ENCODE measurements at regions not wholly inside any gene's neighbourhood (a gene's known extent, or its start where the extent isn't known, plus 50 kb on each side); places are given as distances from the start of the nearest gene placed in this dataset.

- DNase-seq: no peak
These were observed 723.9 kb upstream of the ARGLU1 start for GRCh38 chr13:107291875-107292274.

DNA sequence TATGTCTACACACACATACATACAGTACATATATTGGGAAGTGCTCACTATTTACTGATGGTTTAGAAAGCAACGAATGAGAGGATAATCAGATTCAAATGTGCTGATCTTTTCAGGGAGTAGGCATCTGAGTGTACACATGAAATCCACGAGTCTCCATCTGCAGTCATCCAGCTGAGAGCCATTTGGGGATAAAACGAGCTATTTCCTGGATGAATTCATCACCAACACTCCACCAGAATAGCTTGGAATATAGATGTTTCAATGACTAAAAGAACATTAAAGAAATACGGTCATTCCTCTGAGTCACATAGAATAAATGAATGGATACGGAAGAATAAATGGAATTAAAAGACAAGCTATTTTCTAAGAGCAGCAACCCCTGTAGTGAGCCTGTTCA is 721.6 kb upstream of the ARGLU1 start:
- DNase-seq: no peak

DNA sequence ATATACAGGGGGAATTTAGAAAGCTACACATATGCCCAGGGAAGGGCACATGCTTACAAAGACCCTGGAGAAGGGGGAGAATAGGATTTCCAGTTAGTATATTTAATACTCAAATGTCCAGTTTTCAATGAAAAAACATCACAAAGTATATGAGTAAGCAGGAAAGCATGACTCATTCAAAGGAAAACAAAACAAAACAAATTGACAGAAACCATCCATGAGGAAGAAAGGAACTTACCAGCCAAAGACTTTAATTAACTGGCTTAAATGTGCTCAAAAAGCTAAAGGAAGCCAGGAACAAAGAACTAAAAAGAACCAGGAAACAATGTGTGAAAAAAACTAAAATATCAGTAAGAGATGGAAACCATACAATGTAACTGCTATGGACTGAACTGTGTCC is 716.2 kb upstream of the ARGLU1 start:
- no peak for DNase-seq

GRCh38 chr13:107277911-107278310 is 710.0 kb upstream of the ARGLU1 start:
- no peak for DNase-seq

DNA sequence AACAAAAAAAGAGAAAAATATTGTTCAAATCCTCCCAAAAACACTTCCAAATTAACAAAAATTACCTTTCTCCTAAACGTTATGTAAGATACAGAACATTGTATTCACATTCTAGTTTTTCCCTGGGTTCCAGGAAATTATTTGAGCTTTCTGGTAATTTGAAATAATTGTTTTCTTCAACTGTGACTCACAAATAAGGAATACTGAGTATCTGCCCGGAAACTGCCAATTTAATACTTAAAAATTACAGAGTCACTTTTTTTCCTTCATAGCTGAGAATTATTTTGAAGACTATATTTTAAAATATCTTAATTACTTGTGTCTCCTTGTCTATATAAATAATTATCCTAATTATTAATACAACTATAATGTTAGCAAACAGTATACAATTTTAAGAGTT is 709.0 kb upstream of the ARGLU1 start:
- no peak for DNase-seq

GRCh38 chr13:107275945-107276614 is 708.1 kb upstream of the ARGLU1 start:
- DNase-seq: no peak

DNA sequence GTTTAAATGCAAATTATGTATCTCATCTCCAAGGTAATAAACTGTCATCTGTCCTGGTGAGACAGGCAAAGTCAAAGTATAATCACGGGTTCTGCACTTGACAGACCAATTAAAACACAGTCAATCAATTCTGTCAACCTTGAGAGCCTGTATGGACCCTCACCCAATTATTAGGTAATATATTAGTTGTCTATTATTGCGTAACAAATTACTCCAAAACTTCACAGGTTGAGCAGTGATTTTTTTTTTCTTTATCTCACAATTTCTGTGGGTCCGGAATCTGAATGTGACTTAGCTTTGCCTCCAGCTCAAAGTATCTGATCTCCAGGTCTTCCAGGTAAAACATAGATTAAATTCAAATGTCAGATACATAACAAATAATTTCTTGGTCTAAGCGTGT is 707.4 kb upstream of the ARGLU1 start:
- DNase-seq: no peak

GRCh38 chr13:107271227-107271626 is 703.3 kb upstream of the ARGLU1 start:
- DNase-seq: no peak

DNA sequence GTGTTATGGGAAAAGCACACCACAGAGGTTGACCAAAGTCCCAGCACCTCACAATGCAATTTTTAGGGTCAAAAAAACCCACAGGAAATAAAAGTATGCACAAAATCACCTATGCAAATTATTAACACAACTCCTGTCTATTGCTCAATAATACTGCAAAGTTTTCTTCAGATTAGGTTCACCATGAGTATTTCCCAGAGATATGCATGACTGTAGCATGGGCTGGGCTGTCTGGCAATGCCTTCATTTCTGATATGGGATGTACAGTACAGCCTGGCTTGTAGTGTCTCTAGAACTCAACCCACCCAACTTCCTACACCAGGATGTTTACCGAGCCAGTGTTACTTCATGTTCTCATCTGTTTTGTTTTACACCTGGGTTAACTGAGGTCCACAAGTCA is 698.7 kb upstream of the ARGLU1 start:
- DNase-seq: no peak

- DNase-seq: no peak
These were observed 690.8 kb upstream of the ARGLU1 start for GRCh38 chr13:107258599-107259187.

- no peak for DNase-seq
These were observed 686.5 kb upstream of the ARGLU1 start for GRCh38 chr13:107254392-107254791.

- no peak for DNase-seq
These were observed 684.5 kb upstream of the ARGLU1 start for GRCh38 chr13:107252428-107252827.

DNA sequence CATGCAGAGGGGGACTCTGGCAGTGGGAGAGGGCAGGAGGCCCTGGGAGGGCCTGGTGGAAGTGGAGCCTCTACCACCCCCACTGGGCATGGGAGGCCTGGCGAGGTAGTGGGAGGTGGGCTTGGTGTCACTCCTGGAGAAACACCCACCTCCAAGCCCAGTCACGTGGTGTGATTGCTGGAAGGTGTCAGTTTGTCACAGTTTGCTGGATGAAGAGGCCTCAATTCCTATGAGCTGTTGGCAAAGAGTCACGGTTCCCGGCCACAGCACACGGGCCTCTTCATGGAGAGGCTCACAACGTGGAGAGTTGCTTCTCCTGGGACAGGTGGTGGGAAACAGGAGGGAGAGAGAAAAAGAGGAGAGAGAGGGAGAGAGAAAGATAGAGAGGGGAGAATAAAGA is 684.1 kb upstream of the ARGLU1 start:
- no peak for DNase-seq

DNA sequence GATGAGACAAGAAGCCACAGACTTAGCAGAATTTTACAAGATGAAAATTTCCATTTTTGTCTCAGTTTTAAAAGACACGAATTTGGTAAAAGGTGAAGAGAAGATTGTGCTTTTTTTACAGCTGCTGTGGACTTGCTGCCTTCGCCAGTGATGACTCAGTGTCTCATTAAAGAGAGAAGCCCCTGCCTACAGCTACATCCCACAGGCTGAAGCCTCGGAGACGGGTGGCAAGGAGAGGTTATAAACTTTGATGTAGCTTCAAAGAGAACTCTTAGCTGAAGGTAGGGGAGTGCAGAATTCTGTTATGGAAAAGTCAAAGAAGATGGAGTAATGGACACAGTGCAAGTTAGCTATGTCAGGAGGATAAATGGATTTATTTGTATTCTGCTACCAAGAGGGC is 683.4 kb upstream of the ARGLU1 start:
- DNase-seq: no peak

DNA sequence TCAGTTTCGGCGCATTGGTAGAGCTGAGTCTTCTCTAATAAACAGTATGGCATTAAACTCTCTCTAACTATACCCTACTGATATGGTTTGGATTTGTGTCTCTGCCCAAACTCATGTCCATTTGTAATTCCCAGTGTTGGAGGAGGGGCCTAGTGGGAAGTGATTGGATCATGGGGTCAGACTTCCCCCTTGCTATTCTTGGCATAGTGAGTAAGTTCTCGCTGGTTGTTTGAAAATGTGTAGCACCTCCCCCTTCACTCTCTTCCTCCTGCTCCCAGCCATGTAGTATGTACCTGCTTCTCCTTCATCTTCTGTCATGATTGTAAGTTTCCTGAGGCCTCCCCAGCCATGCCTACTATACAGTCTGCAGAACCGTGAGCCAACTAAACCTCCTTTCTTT is 682.7 kb upstream of the ARGLU1 start:
- no peak for DNase-seq

GRCh38 chr13:107244241-107244640 is 676.3 kb upstream of the ARGLU1 start:
- DNase-seq: no peak

GRCh38 chr13:107242138-107242537 is 674.2 kb upstream of the ARGLU1 start:
- DNase-seq: no peak

GRCh38 chr13:107241381-107241780 is 673.4 kb upstream of the ARGLU1 start:
- DNase-seq: no peak

DNA sequence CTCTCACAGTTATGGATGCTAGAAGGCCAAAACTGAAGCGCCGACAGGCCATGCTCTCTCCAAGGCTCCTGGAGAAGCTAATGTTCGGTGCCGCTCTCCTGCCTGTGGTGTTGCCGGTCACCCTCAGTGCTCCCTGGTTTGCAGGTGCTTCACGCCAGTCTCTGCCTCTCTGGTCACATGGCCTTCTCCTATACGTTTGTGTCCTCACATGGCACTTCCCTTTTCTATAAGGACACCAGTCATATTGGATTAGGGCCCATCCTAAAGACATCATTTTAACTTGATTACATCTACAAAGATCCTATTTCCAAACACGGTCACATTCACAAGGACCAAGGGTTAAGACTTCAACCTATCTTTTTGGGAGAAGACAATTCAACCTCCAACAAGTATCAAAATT is 671.3 kb upstream of the ARGLU1 start:
- DNase-seq: no peak

- no peak for DNase-seq
These were observed 670.5 kb upstream of the ARGLU1 start for GRCh38 chr13:107238262-107238981.

GRCh38 chr13:107234319-107235073 is 666.6 kb upstream of the ARGLU1 start:
- DNase-seq: no peak

- DNase-seq: peak; percentile 50
These were observed 665.6 kb upstream of the ARGLU1 start for GRCh38 chr13:107233541-107233940.

GRCh38 chr13:107231944-107232343 is 664.0 kb upstream of the ARGLU1 start:
- DNase-seq: peak; percentile 79

DNA sequence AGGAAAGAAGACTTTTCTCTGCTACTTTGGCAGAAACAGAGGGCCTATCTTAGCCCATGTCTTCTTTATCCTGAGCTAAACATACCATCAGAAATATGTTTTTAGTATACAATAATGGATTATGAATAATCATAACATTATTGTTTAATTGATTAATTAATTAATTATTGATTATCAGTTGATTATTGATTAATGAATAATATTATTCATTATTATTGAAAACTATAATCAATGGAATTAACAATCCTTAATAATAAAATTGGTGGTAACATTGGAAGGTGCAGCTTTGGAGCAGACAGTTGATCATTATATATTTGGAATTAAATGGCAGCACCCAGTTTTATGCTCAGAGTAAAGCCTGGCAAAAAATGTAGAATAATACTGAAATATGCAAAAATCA is 655.9 kb upstream of the ARGLU1 start:
- no peak for DNase-seq

All from NCI-H1436 treated with DMSO at 0.1 percent for 48 hours (cell line).